GM18909 (cell line): ENCODE measurements at regions not wholly inside any gene's neighbourhood (a gene's known extent, or its start where the extent isn't known, plus 50 kb on each side); places are given as distances from the start of the nearest gene placed in this dataset.

Source experiments
- ATAC-seq: cut with Tn5 transposase; IDR thresholded peaks from one replicate; pipeline ENCODE4 v1.9.1; 2021; ENCODE audit warnings: mild to moderate bottlenecking; ENCODE audit not compliant: unreplicated experiment, poor library complexity

- peak; percentile 79 for ATAC-seq
Observed at GRCh38 chr7:114026486-114027089, 107.8 kb upstream of the PPP1R3A start.

- no peak for ATAC-seq
Observed at GRCh38 chr7:114021135-114021534, 102.3 kb upstream of the PPP1R3A start.

- ATAC-seq, result no peak
Observed at GRCh38 chr7:114008696-114009095, 89.9 kb upstream of the PPP1R3A start.

- no peak for ATAC-seq
Observed at GRCh38 chr7:114007386-114007785, 88.6 kb upstream of the PPP1R3A start.

- no peak for ATAC-seq
Observed at GRCh38 chr7:113998934-113999333, 80.1 kb upstream of the PPP1R3A start.

- ATAC-seq, result no peak
Observed at GRCh38 chr7:113996405-113996804, 77.6 kb upstream of the PPP1R3A start.

- no peak for ATAC-seq
Observed at GRCh38 chr7:113986216-113986615, 67.4 kb upstream of the PPP1R3A start.

- ATAC-seq, result no peak
Observed at GRCh38 chr7:113976508-113976907, 57.7 kb upstream of the PPP1R3A start.

- no peak for ATAC-seq
Observed at GRCh38 chr7:113968713-113969112, 49.9 kb upstream of the PPP1R3A start.
